ENCODE measurements at regions not wholly inside any gene's neighbourhood (a gene's known extent, or its start where the extent isn't known, plus 50 kb on each side); places are given as distances from the start of the nearest gene placed in this dataset.
"Not testable (repeated sequence)": the region's sequence is repeated elsewhere in the genome, so short reads cannot be mapped to it uniquely, and the experiment has no call there.

DNA sequence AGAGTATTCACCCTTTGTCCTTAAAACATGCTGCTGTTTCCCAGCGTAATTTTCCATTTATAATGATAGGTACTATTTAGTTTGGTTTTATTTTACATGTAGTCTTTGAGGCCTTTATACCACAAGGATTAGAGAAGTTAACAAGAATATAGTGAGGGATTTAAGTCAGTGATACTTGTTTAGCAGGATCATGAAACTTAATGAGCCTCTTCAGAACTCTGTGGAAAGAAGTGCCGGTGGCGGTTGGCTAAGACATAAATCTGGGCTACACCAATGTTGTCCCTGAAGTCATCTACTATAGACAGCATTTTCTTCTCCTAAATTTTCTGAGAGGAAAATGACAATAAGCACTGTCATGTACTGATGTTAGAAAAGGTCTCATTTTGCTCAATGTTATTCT is 1226.0 kb upstream of the SEL1L start:
- no peak for DNase-seq

GRCh38 chr14:82766123-82766522 is 1232.5 kb upstream of the SEL1L start:
- no peak for DNase-seq

DNA sequence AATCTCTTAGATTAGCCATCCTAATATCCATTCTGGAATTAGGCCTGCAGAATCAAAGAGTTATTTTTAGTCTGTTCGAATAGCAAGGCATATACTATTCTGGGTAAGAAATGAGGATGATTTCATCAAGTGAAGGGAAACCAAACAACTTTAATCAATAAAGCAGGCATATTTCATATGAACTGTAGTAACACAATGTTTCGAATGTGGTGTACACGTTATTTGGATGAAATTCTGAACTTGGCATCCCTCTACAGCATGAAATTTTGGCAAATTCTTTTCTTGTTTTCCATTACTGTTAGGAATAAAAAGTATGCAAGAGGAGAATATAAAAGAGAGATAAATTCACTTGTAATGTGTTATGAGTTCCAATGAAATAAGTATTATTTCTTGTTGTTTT is 1233.3 kb upstream of the SEL1L start:
- no peak for DNase-seq

- no peak for DNase-seq
These were observed 1243.3 kb upstream of the SEL1L start for GRCh38 chr14:82776958-82777357.

- no peak for DNase-seq
These were observed 1244.4 kb upstream of the SEL1L start for GRCh38 chr14:82778008-82778590.

GRCh38 chr14:82778601-82779000 is 1244.9 kb upstream of the SEL1L start:
- no peak for DNase-seq

GRCh38 chr14:82779301-82779700 is 1245.6 kb upstream of the SEL1L start:
- no peak for DNase-seq

- no peak for DNase-seq
These were observed 1252.3 kb upstream of the SEL1L start for GRCh38 chr14:82785756-82786482.

GRCh38 chr14:82786483-82786880 is 1252.8 kb upstream of the SEL1L start:
- no peak for DNase-seq

DNA sequence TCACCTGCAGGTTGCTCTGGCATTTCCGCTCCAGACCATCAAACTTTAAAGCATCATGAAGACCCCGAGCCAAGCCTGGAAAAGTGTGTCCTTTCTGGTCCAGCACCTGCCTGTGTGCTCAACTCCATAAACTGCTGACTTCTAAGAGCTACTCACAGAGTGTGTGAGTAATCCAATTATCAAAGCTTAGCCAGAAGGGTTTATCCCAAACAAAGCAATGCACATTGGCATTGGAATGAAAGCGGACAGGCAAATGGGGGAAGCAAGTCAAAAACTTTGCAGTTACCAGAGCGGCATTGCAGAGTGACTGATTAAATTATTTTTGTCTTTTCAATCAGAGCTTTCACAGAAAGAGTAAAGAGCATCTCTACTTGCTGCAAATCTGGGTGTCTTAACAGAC is 1262.4 kb upstream of the SEL1L start:
- DNase-seq, result no peak

- DNase-seq, result no peak
These were observed 1264.6 kb upstream of the SEL1L start for GRCh38 chr14:82798276-82798675.

DNA sequence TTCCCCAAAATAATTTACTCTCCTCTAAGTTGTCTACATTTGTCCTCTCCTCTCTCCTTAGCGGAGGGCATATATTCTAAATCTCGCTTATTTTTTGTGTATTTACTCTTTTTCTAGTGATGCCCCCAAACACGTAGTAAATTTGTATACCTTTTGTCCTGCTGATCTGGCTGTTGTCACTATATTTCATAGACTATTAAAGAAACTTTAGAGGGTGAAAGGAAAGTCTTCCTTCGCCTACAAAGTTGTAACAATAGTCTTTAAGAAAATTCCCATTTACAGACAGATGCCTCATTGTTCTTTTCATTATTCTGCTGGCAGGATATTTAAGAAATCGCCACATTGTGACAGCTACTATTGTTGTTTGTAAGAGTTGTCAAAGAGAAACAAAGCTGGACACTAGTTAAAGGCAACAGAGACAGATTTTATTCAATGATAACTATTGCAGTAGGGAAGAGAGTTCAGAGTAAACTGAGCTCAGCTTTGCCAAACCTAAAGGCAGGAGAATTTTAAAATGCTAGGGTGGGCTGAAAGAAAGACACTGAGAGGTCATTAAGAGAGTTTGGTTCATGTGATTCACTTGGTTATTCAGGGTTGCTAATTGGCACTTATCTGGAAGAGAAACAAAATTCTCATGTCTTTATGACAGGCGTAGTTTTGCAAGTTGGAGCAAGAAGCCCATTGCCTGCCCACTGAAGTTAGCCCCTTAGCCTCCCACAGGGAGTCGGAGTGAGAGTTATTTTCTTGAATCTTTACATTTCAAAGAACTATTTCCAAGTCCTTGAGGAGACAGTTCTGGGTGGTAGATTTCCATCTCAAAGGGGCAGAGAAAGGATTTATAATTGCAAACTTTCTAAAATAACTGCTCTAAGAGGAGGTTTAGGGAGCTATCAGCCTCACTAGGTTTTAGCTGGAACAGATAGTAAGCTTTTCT is 1272.5 kb upstream of the SEL1L start:
- DNase-seq, result no peak

GRCh38 chr14:82811246-82811645 is 1277.6 kb upstream of the SEL1L start:
- no peak for DNase-seq

- DNase-seq, result not testable (repeated sequence)
These were observed 1280.7 kb upstream of the SEL1L start for GRCh38 chr14:82814339-82814738.

GRCh38 chr14:82830596-82830995 is 1296.9 kb upstream of the SEL1L start:
- no peak for DNase-seq

- DNase-seq, result no peak
These were observed 1302.8 kb upstream of the SEL1L start for GRCh38 chr14:82836256-82836950.

- no peak for DNase-seq
These were observed 1304.0 kb upstream of the SEL1L start for GRCh38 chr14:82837611-82838140.

GRCh38 chr14:82850576-82850975 is 1316.9 kb upstream of the SEL1L start:
- no peak for DNase-seq

GRCh38 chr14:82854131-82854530 is 1320.5 kb upstream of the SEL1L start:
- no peak for DNase-seq

DNA sequence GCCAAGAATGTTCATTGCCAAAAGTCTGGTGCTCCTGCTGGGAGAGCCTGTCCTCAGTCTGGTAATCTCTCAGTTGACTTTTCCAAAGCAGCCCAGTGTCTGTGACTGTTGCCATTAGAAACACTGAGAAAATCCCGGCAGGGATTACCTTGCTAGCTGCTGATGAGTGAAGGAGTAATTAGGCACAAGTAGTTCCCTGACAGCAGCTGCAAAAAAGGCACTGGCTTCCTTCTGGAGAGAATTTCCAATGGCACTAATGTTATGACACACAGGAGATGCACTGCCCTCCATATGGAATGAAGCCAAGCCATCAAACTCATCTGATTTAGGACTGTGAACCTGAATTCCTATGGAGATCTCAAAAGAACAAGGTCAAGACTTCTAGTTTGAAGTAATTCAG is 1321.2 kb upstream of the SEL1L start:
- no peak for DNase-seq

- peak; percentile 1 for DNase-seq
These were observed 1322.3 kb upstream of the SEL1L start for GRCh38 chr14:82855912-82856391.

GRCh38 chr14:82861313-82861712 is 1327.7 kb upstream of the SEL1L start:
- no peak for DNase-seq

DNA sequence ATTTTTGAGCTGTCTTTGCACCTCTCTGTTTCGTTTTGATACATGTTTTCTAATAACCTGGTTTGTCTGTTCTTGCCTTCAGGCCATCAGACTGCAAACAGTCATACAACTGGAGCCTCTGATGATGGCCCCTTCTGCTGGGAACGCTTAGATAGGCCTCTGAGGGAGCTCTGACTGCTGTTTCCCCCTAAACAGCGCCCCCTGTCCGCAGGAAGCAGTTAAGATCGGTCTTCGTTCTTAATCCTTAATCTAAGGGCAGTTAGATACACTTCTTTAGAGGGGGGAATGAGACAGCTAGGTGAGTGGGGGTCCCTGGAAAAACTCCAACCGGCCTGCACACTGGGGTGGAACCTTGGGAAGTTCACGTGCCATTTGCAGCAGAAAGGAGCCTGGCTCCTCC is 1338.8 kb upstream of the SEL1L start:
- no peak for DNase-seq
